ENCODE measurements at regions not wholly inside any gene's neighbourhood (a gene's known extent, or its start where the extent isn't known, plus 50 kb on each side); places are given as distances from the start of the nearest gene placed in this dataset.
"Not testable (repeated sequence)": the region's sequence is repeated elsewhere in the genome, so short reads cannot be mapped to it uniquely, and the experiment has no call there.

- no peak for DNase-seq (ENCODE audit: low read depth in 2 of 2)
Measured at GRCh38 chr1:18561967-18562366, 68.7 kb upstream of the PAX7 start.

DNA sequence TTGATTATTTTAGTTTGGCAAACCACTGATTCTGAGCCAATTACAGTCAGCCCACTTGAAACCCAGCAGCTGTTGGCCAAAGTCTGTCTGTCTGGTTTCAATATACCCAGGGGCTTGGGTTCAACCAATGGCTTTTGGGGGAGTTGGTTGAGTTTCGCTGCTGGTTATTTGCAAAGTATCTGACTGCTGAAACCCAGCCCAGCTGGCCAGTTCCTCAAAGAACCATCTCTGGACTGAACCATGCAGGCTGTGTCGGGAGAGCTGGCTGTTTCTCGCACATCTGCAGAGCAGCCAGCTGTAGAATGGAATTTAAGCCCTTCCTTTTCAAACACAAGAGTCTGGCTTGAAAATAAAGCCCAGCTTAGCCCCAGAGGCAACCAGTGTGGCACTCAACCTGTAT lies 66.0 kb upstream of the PAX7 start:
- DNase-seq (ENCODE audit: low read depth in 2 of 2): no peak

DNA sequence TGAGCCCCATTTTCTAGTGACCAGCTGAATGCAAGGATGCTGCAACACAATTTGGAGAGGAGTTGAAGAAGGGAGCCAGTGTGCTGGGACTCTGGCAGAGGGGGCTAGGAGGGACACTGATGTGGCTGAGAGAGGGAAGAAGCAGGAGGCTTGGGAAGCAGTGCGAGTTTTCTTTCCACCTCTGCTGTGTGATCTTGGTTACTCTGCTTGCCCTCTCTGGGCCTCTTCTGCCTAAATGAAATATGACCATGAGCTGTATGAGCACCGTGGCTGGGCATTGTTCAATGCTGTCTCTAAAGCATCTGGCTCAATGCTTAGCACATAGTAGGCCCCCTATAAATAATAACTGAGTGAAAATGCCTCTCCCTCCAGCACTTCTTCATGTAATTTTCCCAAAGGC lies 65.3 kb upstream of the PAX7 start:
- no peak for DNase-seq (ENCODE audit: low read depth in 2 of 2)

DNA sequence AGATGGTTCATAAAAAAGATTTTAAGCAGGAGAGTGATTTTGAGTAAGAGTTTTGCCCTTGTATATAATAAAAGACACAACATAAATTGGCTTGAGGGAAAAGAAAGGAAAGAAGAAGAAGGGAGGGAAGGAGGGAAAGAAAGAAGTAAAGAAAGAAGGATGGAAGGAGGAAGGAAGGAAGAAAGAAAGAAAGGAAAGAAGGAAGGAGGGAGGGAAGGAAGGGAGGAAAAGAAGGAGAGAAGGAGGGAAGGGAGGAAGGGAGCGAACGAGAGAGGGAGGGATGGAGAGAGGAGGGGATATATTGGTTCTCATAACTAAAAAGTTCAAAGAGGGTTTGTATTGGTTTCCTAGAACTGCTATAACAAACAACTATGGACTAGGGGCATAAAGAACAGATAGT lies 62.2 kb upstream of the PAX7 start:
- DNase-seq (ENCODE audit: low read depth in 2 of 2): no peak

DNA sequence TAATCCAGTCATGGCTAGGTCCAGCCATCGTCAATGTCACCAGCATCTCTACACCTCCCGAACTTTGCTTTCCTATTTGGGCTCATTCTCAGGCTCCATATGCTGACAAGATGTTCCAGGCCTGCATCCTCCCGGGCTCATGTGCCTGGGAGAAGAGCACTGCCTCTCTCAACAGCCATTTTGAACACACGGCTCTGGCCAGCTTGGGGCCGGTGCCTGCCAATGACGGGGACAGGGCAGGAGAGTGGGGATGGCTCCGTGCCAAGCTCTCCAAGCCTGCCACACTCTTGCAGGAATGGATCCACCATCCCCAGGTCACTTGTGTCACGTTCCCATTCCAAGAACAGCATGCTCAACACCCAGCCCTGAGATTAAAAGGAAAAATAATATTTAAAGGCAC lies 61.4 kb upstream of the PAX7 start:
- DNase-seq (ENCODE audit: low read depth in 2 of 2): no peak

GRCh38 chr1:18569811-18570545 lies 60.7 kb upstream of the PAX7 start:
- DNase-seq (ENCODE audit: low read depth in 2 of 2): no peak

DNA sequence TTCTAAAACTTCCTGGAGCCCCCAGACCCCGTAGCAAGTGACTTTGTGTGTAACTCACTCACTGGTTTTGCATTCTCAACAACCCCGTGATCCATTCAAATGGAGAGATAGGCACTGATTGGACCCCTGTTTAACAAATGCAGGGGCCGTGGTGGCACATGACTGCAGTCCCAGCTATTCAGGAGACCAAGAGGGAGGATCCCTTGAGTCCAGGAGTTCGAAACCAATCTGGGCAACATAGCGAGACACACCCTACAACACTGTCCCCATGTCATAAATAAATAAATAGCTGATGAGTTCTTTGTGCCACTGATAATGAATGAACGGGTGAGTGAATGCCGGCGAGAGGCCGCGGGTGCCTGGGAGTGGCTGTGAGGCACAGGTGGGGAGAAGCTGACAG lies 59.4 kb upstream of the PAX7 start:
- no peak for DNase-seq (ENCODE audit: low read depth in 2 of 2)

- no peak for DNase-seq (ENCODE audit: low read depth in 2 of 2)
Measured at GRCh38 chr1:18572022-18572880, 58.4 kb upstream of the PAX7 start.

- no peak for DNase-seq (ENCODE audit: low read depth in 2 of 2)
Measured at GRCh38 chr1:18573170-18573569, 57.5 kb upstream of the PAX7 start.

- no peak for DNase-seq (ENCODE audit: low read depth in 2 of 2)
Measured at GRCh38 chr1:18574754-18575153, 55.9 kb upstream of the PAX7 start.

GRCh38 chr1:18575620-18576019 lies 55.0 kb upstream of the PAX7 start:
- DNase-seq (ENCODE audit: low read depth in 2 of 2): peak in 1 of 2 donors; percentile 57

DNA sequence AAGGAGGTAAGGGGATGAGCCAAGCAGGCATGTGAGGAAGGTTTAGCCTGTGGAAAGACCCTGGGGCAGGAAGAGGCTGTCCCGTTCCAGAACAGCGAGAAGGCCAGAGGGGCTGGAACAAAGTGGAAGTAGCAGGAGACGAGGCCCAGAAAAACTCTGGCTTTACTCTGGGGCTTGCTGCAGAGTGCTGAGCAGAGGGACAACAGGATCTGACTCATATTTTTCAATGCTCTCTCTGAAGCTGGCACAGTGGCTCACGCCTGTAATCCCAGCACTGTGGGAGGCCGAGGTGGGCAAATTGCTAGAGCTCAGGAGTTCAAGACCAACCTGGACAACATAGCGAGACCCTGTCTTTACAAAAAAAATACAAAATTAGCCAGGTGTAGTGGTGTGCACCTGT lies 52.4 kb upstream of the PAX7 start:
- DNase-seq (ENCODE audit: low read depth in 2 of 2): no peak

GRCh38 chr1:18579267-18579666 lies 51.4 kb upstream of the PAX7 start:
- not testable (repeated sequence) for DNase-seq (ENCODE audit: low read depth in 2 of 2)

DNA sequence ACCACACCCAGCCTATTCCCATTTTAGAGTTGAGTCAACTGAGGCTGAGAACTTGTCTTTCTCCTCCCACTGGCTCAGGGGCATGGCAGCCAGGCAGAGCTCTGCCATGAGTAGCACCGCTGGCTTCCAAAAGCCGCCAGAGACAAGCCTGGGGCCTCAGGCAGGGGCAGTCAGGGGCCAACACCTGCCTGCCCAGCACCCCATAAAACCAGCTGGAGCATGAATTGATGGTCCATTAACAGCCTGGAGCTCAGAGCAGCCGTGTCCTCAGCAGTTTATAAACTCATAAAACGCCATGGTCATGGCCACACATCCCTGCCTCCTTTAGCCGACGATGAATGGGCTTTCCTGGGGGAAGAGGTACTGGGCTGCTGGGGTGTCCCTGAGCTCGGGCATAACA lies 50.6 kb upstream of the PAX7 start:
- DNase-seq (ENCODE audit: low read depth in 2 of 2): no peak

DNA sequence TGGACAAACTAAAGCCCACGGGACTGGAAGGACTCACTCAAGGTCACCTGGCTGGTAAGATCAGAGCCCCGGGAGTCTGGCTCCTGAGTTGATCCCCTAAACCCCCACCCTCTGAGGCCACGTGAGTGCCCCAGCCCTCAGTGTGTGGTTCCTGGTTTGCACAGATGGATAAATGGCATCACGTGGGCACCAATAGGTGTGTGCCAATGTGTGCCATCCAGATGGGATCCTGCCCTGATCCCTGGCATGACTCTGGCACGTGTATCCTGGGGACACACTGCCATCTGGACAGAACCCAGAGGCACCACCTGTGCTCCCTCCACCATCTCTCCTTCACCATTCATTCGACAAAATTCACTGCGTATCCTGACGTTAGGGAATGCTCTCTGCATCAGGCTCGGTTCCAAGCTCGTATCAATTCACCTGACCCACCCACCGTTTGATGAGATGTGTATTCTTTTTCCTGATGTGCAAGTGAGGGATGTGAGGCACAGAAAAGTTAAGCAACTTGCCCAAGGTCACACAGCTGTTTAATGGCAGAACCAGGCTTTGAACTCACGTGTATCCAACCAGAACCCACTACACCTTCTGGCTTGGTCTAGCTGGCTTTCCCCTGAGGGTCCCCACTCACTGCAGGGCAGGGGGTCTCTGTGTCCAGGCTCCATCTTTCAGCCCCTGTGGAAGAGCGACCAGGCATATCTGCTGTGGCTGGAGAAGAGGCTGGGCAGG lies 49.8 kb upstream of the PAX7 start:
- no peak for DNase-seq (ENCODE audit: low read depth in 2 of 2)

Measured in stimulated activated CD4-positive, alpha-beta T cell treated with anti-CD3 and anti-CD28 coated beads, Interleukin-4, amount 100 ng/mL, for 48 hours (primary cell).